Gastroesophageal sphincter (tissue), 3 donors: ENCODE measurements at regions not wholly inside any gene's neighbourhood (a gene's known extent, or its start where the extent isn't known, plus 50 kb on each side); places are given as distances from the start of the nearest gene placed in this dataset.

Source experiments
- EP300 ChIP-seq: sonication (generic); formaldehyde crosslinking; IDR thresholded peaks from one replicate; pipeline ENCODE4 v1.6.1; 2017; ENCODE audit warnings: antibody characterized with exemption, mild to moderate bottlenecking
- POLR2A ChIP-seq, 2 donors: fragments of 450-650 bp; IDR thresholded peaks; one replicate each; pipeline ENCODE4 v1.6.1; 2017; ENCODE audit warnings: antibody characterized with exemption in 2 of 2, mild to moderate bottlenecking in 2 of 2, moderate library complexity in 1 of 2
- POLR2AphosphoS5 ChIP-seq: sonication (generic); formaldehyde crosslinking; IDR thresholded peaks from one replicate; pipeline ENCODE4 v1.6.1; 2017; ENCODE audit warnings: antibody characterized with exemption
- TF ChIP-seq, protein P1 (sequence below), 4 experiments: fragments of 200-600 bp in 2 of 4; fragments of 450-650 bp in 2 of 4; sonication (generic) in 1 of 4; IDR thresholded peaks; one replicate each; pipeline ENCODE4 v1.5.1; 2017 to 2019; ENCODE audit warnings: antibody characterized with exemption in 4 of 4, mild to moderate bottlenecking in 2 of 4, moderate library complexity in 2 of 4

DNA sequence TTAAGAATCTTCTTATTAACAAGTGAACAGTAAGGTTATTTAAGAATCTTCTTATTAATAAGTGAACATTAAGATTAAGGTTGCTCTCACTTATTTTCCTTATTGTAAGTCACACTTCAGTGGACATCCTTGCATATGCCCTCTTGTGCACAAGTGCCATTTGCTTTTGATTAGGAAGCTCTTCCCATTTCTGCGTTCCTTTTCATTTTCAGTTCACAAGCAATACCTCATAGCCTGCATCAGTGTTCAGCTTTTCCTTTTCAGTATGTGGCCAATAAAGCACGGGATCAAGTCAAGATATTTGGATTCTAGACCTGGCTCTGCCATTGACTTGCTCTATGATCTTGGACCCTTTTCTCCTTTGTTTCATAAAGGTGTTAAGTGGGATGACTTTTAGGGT, 158.7 kb downstream of the DISP1 start:
- TF ChIP-seq EP300 (no peak), POLR2AphosphoS5 (no peak), POLR2A (IDR thresholded peaks at IDR 0.05) (no peak)
- TF ChIP-seq, protein P1, sequence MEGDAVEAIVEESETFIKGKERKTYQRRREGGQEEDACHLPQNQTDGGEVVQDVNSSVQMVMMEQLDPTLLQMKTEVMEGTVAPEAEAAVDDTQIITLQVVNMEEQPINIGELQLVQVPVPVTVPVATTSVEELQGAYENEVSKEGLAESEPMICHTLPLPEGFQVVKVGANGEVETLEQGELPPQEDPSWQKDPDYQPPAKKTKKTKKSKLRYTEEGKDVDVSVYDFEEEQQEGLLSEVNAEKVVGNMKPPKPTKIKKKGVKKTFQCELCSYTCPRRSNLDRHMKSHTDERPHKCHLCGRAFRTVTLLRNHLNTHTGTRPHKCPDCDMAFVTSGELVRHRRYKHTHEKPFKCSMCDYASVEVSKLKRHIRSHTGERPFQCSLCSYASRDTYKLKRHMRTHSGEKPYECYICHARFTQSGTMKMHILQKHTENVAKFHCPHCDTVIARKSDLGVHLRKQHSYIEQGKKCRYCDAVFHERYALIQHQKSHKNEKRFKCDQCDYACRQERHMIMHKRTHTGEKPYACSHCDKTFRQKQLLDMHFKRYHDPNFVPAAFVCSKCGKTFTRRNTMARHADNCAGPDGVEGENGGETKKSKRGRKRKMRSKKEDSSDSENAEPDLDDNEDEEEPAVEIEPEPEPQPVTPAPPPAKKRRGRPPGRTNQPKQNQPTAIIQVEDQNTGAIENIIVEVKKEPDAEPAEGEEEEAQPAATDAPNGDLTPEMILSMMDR (IDR thresholded peaks at IDR 0.05): no peak
